H9 (cell line): ENCODE measurements at regions not wholly inside any gene's neighbourhood (a gene's known extent, or its start where the extent isn't known, plus 50 kb on each side); places are given as distances from the start of the nearest gene placed in this dataset.
"Not testable (repeated sequence)": the region's sequence is repeated elsewhere in the genome, so short reads cannot be mapped to it uniquely, and the experiment has no call there.

ENCODE experiments used
- DNase-seq: peaks from one replicate; pipeline ENCODE4 v3.0.0-alpha.2; 2017
- H2AFZ ChIP-seq: one replicate; pipeline ENCODE4 v1.6.1; 2013; ENCODE audit warnings: mild to moderate bottlenecking, low read length, control low read depth, moderate library complexity
- H2AK5ac ChIP-seq: 2 replicates; pipeline ENCODE4 v1.6.1; 2013; ENCODE audit warnings: low read length, control low read depth, mixed read lengths; ENCODE audit not compliant: insufficient read length
- H2BK120ac ChIP-seq: one replicate; pipeline ENCODE4 v1.6.1; 2013; ENCODE audit warnings: low read depth, mild to moderate bottlenecking, low read length, control low read depth, inconsistent platforms; ENCODE audit not compliant: poor library complexity, severe bottlenecking
- H2BK12ac ChIP-seq: 2 replicates; pipeline ENCODE4 v1.6.1; 2013; ENCODE audit warnings: low read length, control low read depth, mixed read lengths, low read depth; ENCODE audit not compliant: insufficient read length
- H2BK15ac ChIP-seq: 2 replicates; pipeline ENCODE4 v1.6.1; 2013; ENCODE audit warnings: low read depth, low read length, control low read depth
- H2BK20ac ChIP-seq: one replicate; pipeline ENCODE4 v1.6.1; 2013; ENCODE audit warnings: low read depth, mild to moderate bottlenecking, low read length, control low read depth, inconsistent platforms; ENCODE audit not compliant: poor library complexity, severe bottlenecking
- H2BK5ac ChIP-seq: 2 replicates; pipeline ENCODE4 v1.6.1; 2013; ENCODE audit warnings: low read length, control low read depth, mixed read lengths; ENCODE audit not compliant: insufficient read length
- H3K14ac ChIP-seq: 2 replicates; pipeline ENCODE4 v1.6.1; 2013; ENCODE audit warnings: low read length, control low read depth; ENCODE audit not compliant: insufficient read depth
- H3K18ac ChIP-seq: 2 replicates; pipeline ENCODE4 v1.6.1; 2013; ENCODE audit warnings: low read depth, mild to moderate bottlenecking, mixed read lengths, low read length, control low read depth; ENCODE audit not compliant: insufficient read length
- H3K23ac ChIP-seq: 2 replicates; pipeline ENCODE4 v1.6.1; 2013; ENCODE audit warnings: low read length, control low read depth, mixed read lengths, low read depth; ENCODE audit not compliant: insufficient read length
- H3K23me2 ChIP-seq: 2 replicates; pipeline ENCODE4 v1.6.1; 2013; ENCODE audit warnings: low read depth, mild to moderate bottlenecking, mixed read lengths, low read length, control low read depth; ENCODE audit not compliant: insufficient read length, poor library complexity, severe bottlenecking
- H3K27ac ChIP-seq: 2 replicates; pipeline ENCODE4 v1.5.1; 2013; ENCODE audit warnings: low read length, control low read depth, mixed read lengths, low read depth; ENCODE audit not compliant: insufficient read length
- H3K27me3 ChIP-seq: 2 replicates; pipeline ENCODE4 v1.6.1; 2013; ENCODE audit warnings: low read length, control low read depth, inconsistent platforms; ENCODE audit not compliant: insufficient read depth
- H3K4ac ChIP-seq: 2 replicates; pipeline ENCODE4 v1.6.1; 2013; ENCODE audit warnings: low read depth, mild to moderate bottlenecking, control low read depth, inconsistent platforms, low read length, moderate library complexity
- H3K4me1 ChIP-seq: 2 replicates; pipeline ENCODE4 v1.6.1; 2013; ENCODE audit warnings: low read length, control low read depth, inconsistent platforms; ENCODE audit not compliant: insufficient read depth
- H3K4me2 ChIP-seq: 2 replicates; pipeline ENCODE4 v1.6.1; 2013; ENCODE audit warnings: low read length, control low read depth, mixed read lengths; ENCODE audit not compliant: insufficient read length, insufficient read depth
- H3K56ac ChIP-seq: 2 replicates; pipeline ENCODE4 v1.6.1; 2013; ENCODE audit warnings: low read depth, mild to moderate bottlenecking, mixed read lengths, low read length, control low read depth; ENCODE audit not compliant: insufficient read length
- H3K79me1 ChIP-seq: 2 replicates; pipeline ENCODE4 v1.6.1; 2013; ENCODE audit warnings: low read depth, mild to moderate bottlenecking, moderate library complexity, low read length, control low read depth, inconsistent platforms; ENCODE audit not compliant: insufficient read depth, poor library complexity, severe bottlenecking
- H3K79me2 ChIP-seq: 2 replicates; pipeline ENCODE4 v1.6.1; 2013; ENCODE audit warnings: low read length, control low read depth, inconsistent platforms; ENCODE audit not compliant: insufficient read depth
- H3K9ac ChIP-seq: 2 replicates; pipeline ENCODE4 v1.6.1; 2013; ENCODE audit warnings: low read length, control low read depth, mixed read lengths; ENCODE audit not compliant: insufficient read length; ENCODE audit errors: extremely low read depth
- H3K9me3 ChIP-seq: one replicate; pipeline ENCODE4 v1.6.1; 2013; ENCODE audit warnings: low read depth, low read length, inconsistent platforms; ENCODE audit not compliant: control insufficient read depth
- H3T11ph ChIP-seq: one replicate; pipeline ENCODE4 v1.6.1; 2013; ENCODE audit warnings: mild to moderate bottlenecking, low read length, control low read depth, inconsistent platforms
- H4K20me1 ChIP-seq: one replicate; pipeline ENCODE4 v1.6.1; 2013; ENCODE audit not compliant: control insufficient read depth, insufficient read length, insufficient read depth
- H4K5ac ChIP-seq: 2 replicates; pipeline ENCODE4 v1.6.1; 2013; ENCODE audit warnings: low read depth, mild to moderate bottlenecking, mixed read lengths, low read length, control low read depth; ENCODE audit not compliant: insufficient read length
- H4K8ac ChIP-seq: replicated peaks from 2 replicates; pipeline ENCODE4 v1.6.1; 2013; ENCODE audit warnings: low read length, control low read depth, mixed read lengths, low read depth; ENCODE audit not compliant: insufficient read length
- H4K91ac ChIP-seq: 2 replicates; pipeline ENCODE4 v1.6.1; 2013; ENCODE audit warnings: low read depth, mild to moderate bottlenecking, moderate library complexity, mixed read lengths, low read length, control low read depth; ENCODE audit not compliant: insufficient read length
- H3K27ac Mint-ChIP-seq, 3 experiments: 2 replicates in 2 of 3; 3 replicates in 1 of 3; pipeline ENCODE4 v1.8.0; 2020 to 2021; ENCODE audit warnings: mixed read lengths in 3 of 3, mild to moderate bottlenecking in 1 of 3, moderate library complexity in 1 of 3
- H3K27me3 Mint-ChIP-seq: 2 replicates; pipeline ENCODE4 v1.8.0; 2021; ENCODE audit warnings: low read depth, mild to moderate bottlenecking, moderate library complexity, mixed read lengths
- H3K36me3 Mint-ChIP-seq, 3 experiments: 2 replicates in 2 of 3; 3 replicates in 1 of 3; pipeline ENCODE4 v1.8.0; 2020 to 2021; ENCODE audit warnings: low read depth in 3 of 3, mixed read lengths in 3 of 3; ENCODE audit not compliant: insufficient read depth in 1 of 3
- H3K4me1 Mint-ChIP-seq, 2 experiments: 2 replicates each; pipeline ENCODE4 v1.8.0; 2020; ENCODE audit warnings: mixed read lengths in 2 of 2
- H3K4me3 Mint-ChIP-seq, 2 experiments: 2 replicates in 1 of 2; 3 replicates in 1 of 2; pipeline ENCODE4 v1.8.0; 2020 to 2021; ENCODE audit warnings: mild to moderate bottlenecking in 2 of 2, mixed read lengths in 2 of 2, moderate library complexity in 1 of 2
- H3K9me3 Mint-ChIP-seq, 2 experiments: 2 replicates in 1 of 2; 3 replicates in 1 of 2; pipeline ENCODE4 v1.8.0; 2020; ENCODE audit warnings: mild to moderate bottlenecking in 2 of 2, mixed read lengths in 2 of 2, moderate library complexity in 1 of 2
- CTCF ChIP-seq: fragments of 200-600 bp; sonication (generic); conservative IDR thresholded peaks from 3 replicates; pipeline ENCODE4 v1.8.0; 2021; ENCODE audit warnings: antibody characterized with exemption, mild to moderate bottlenecking
- WGBS: extraction: QIAGEN DNeasy Blood & Tissue Kit; methylation state at CpG from one replicate; pipeline ENCODE4 v1.1.7; 2013; ENCODE audit warnings: missing lambda C conversion rate, low lambda C conversion rate, mixed read lengths; ENCODE audit not compliant: insufficient read length; ENCODE audit errors: extremely low coverage; 5-methylcytosine and 5-hydroxymethylcytosine counted together

- Histone ChIP-seq H3K79me2 (no peaks in the 10 kb centered on the region), H3K18ac (no peak overlapping the region), H3K4ac (no peak overlapping the region), H2BK15ac (no peak overlapping the region), H3K27me3 (no peaks in the 10 kb centered on the region), H2AK5ac (no peak overlapping the region), H4K8ac (no peak overlapping the region), H4K91ac (no peak overlapping the region), H3T11ph (no peak overlapping the region), H3K23ac (no peak overlapping the region), H3K9me3 (no peaks in the 10 kb centered on the region), H2AFZ (no peak overlapping the region), H3K4me2 (no peak overlapping the region), H4K20me1 (no peaks in the 10 kb centered on the region), H4K5ac (no peak overlapping the region), H2BK12ac (no peak overlapping the region), H3K9ac (no peak overlapping the region), H3K56ac (no peak overlapping the region), H3K23me2 (no peaks in the 10 kb centered on the region), H3K79me1 (no peaks in the 10 kb centered on the region), H3K14ac (no peak overlapping the region), H2BK5ac (no peak overlapping the region), H3K27ac (no peak overlapping the region), H3K4me1 (no peaks in the 10 kb centered on the region), H2BK20ac (no peak overlapping the region), H2BK120ac (no peak overlapping the region)
- no CpG with 5 or more reads among the region's 3 CpGs for WGBS
- Mint-ChIP-seq H3K4me3 (no peak overlapping the region), H3K27ac (no peak overlapping the region), H3K36me3 (peaks cover 22 to 38% (median 22%) of the 10 kb centered on the region in 3 experiments), H3K9me3 (peaks cover 25 to 35% of the 10 kb centered on the region in 2 experiments), H3K4me1 (no peaks in the 10 kb centered on the region), H3K27me3 (no peaks in the 10 kb centered on the region)
- DNase-seq: no peak
- TF ChIP-seq CTCF: no peak
These were observed 133.5 kb downstream of the PSAT1 start for GRCh38 chr9:78430387-78430786.

GRCh38 chr9:78431039-78431438 lies 134.1 kb downstream of the PSAT1 start:
- not testable (repeated sequence) for H3K18ac ChIP-seq, H3K23ac ChIP-seq, H2AFZ ChIP-seq, H3K4me3 Mint-ChIP-seq, H3K4ac ChIP-seq, H3K27me3 Mint-ChIP-seq, H3K14ac ChIP-seq, H4K5ac ChIP-seq, H4K8ac ChIP-seq, H3T11ph ChIP-seq, H3K9ac ChIP-seq, H3K4me1 Mint-ChIP-seq, H2BK12ac ChIP-seq, H3K79me1 ChIP-seq, H2BK20ac ChIP-seq, H4K20me1 ChIP-seq, H3K56ac ChIP-seq, H2BK5ac ChIP-seq, H3K4me2 ChIP-seq, H2AK5ac ChIP-seq, H3K9me3 ChIP-seq, DNase-seq, H3K23me2 ChIP-seq, H2BK120ac ChIP-seq, H4K91ac ChIP-seq, H3K27me3 ChIP-seq, H3K27ac ChIP-seq, H3K4me1 ChIP-seq, H3K79me2 ChIP-seq, H2BK15ac ChIP-seq
- peaks cover 25 to 35% of the 10 kb centered on the region in 2 experiments for H3K9me3 Mint-ChIP-seq
- peak overlapping the region in 1 of 3 experiments; percentile 65; a peak in 1 of 7 replicates for H3K27ac Mint-ChIP-seq
- WGBS: no CpG with 5 or more reads among the region's 6 CpGs
- peaks cover 22 to 38% (median 22%) of the 10 kb centered on the region in 3 experiments for H3K36me3 Mint-ChIP-seq
